ENCODE measurements at regions not wholly inside any gene's neighbourhood (a gene's known extent, or its start where the extent isn't known, plus 50 kb on each side); places are given as distances from the start of the nearest gene placed in this dataset.

GRCh38 chr7:13774976-13775375 lies 214.5 kb downstream of the ETV1 start:
- no peak for TF ChIP-seq CTCF (IDR thresholded peaks at IDR 0.05)
- Histone ChIP-seq H3K27ac (no peak overlapping the region), H3K9me3 (no peaks in the 10 kb centered on the region), H3K27me3 (no peaks in the 10 kb centered on the region), H3K4me1 (no peaks in the 10 kb centered on the region), H3K4me3 (no peak overlapping the region), H3K36me3 (no peaks in the 10 kb centered on the region)
- DNase-seq: no peak
- intact Hi-C loops (cut with DNase I; ENCODE audit: low total_unique reads): no loop called here

GRCh38 chr7:13777242-13777641 lies 212.2 kb downstream of the ETV1 start:
- intact Hi-C loops (cut with DNase I; ENCODE audit: low total_unique reads): no loop called here
- no peaks in the 10 kb centered on the region for H3K9me3 ChIP-seq
- H3K4me3 ChIP-seq: no peak overlapping the region
- H3K36me3 ChIP-seq: no peaks in the 10 kb centered on the region
- DNase-seq: no peak
- H3K27me3 ChIP-seq: no peaks in the 10 kb centered on the region
- TF ChIP-seq CTCF (IDR thresholded peaks at IDR 0.05): no peak
- no peak overlapping the region for H3K27ac ChIP-seq
- H3K4me1 ChIP-seq: no peaks in the 10 kb centered on the region

- H3K9me3 ChIP-seq: no peaks in the 10 kb centered on the region
- intact Hi-C loops (cut with DNase I; ENCODE audit: low total_unique reads): no loop called here
- TF ChIP-seq CTCF (IDR thresholded peaks at IDR 0.05): no peak
- no peak for DNase-seq
- no peaks in the 10 kb centered on the region for H3K27me3 ChIP-seq
- no peak overlapping the region for H3K4me3 ChIP-seq
- no peaks in the 10 kb centered on the region for H3K36me3 ChIP-seq
- no peak overlapping the region for H3K27ac ChIP-seq
- H3K4me1 ChIP-seq: no peaks in the 10 kb centered on the region
Measured at GRCh38 chr7:13778967-13779366, 210.5 kb downstream of the ETV1 start.

- no peak for DNase-seq
- Histone ChIP-seq H3K27ac (no peak overlapping the region), H3K27me3 (no peaks in the 10 kb centered on the region), H3K4me3 (no peak overlapping the region), H3K9me3 (no peaks in the 10 kb centered on the region), H3K4me1 (no peaks in the 10 kb centered on the region), H3K36me3 (no peaks in the 10 kb centered on the region)
- no peak for TF ChIP-seq CTCF (IDR thresholded peaks at IDR 0.05)
- intact Hi-C loops (cut with DNase I; ENCODE audit: low total_unique reads): no loop called here
Measured at GRCh38 chr7:13790611-13791010, 198.9 kb downstream of the ETV1 start.

GRCh38 chr7:13792208-13792607 lies 197.3 kb downstream of the ETV1 start:
- no peak for DNase-seq
- Histone ChIP-seq H3K4me3 (no peak overlapping the region), H3K36me3 (no peaks in the 10 kb centered on the region), H3K4me1 (no peaks in the 10 kb centered on the region), H3K27ac (no peak overlapping the region), H3K27me3 (no peaks in the 10 kb centered on the region), H3K9me3 (no peaks in the 10 kb centered on the region)
- no peak for TF ChIP-seq CTCF (IDR thresholded peaks at IDR 0.05)
- intact Hi-C loops (cut with DNase I; ENCODE audit: low total_unique reads): no loop called here

- H3K9me3 ChIP-seq: no peaks in the 10 kb centered on the region
Measured at GRCh38 chr7:13793926-13794325, 195.5 kb downstream of the ETV1 start.

More at GRCh38 chr7:13793926-13794325, 195.5 kb downstream of the ETV1 start:
- Histone ChIP-seq H3K4me3 (no peak overlapping the region), H3K27ac (no peak overlapping the region), H3K27me3 (no peaks in the 10 kb centered on the region), H3K4me1 (peaks cover 0 to under 1% (median 0%) of the 10 kb centered on the region in 4 donors), H3K36me3 (no peaks in the 10 kb centered on the region)
- no peak for DNase-seq
- TF ChIP-seq CTCF (IDR thresholded peaks at IDR 0.05): no peak
- intact Hi-C loops (cut with DNase I; ENCODE audit: low total_unique reads): no loop called here
